ENCODE measurements at regions not wholly inside any gene's neighbourhood (a gene's known extent, or its start where the extent isn't known, plus 50 kb on each side); places are given as distances from the start of the nearest gene placed in this dataset.

DNA sequence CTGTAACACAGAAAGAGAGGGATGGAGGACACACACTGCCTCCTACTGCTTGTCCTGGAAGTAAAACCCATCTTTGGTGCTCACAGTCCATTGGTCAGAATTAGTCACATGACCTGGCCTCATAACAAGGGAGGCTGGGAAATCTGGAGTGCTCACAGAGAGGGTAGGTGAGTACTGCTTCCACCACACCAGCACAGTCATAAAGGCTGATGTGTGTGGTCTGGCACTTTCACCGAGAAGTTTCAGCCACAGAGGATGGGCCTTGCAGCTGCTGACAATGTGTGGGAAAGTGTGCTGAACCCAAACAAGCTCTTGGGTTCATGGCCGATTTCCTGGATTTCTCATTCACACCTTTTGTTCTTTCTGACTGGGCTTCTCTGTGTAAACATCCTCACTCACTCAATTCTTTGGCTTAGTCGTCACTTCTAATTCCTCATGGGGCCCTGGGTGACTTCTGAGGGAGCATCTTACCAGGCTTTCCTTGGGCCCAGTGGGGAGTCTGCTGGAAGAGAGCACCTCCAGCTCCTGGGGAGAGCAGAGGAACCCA, 100.7 kb downstream of the ASB7 start:
- H3K9me3 ChIP-seq = peaks cover 0 to 7% (median 0%) of the 10 kb centered on the region in 4 donors
- WGBS, 2 donors = 52 to 63% methylated on average over 3 of the region's 3 CpGs
- H3K27ac ChIP-seq = no peak overlapping the region
- H3K4me3 ChIP-seq = no peak overlapping the region
- H3K27me3 ChIP-seq = no peaks in the 10 kb centered on the region
- DNase-seq (ENCODE audit: low spot score in 2 of 2) = no peak
- H3K4me1 ChIP-seq = no peaks in the 10 kb centered on the region
- no peak for TF ChIP-seq EP300 (IDR thresholded peaks at IDR 0.05)
- TF ChIP-seq POLR2A (IDR thresholded peaks at IDR 0.05) = no peak
- TF ChIP-seq CTCF (IDR thresholded peaks at IDR 0.05) = no peak
- H3K36me3 ChIP-seq = no peaks in the 10 kb centered on the region

DNA sequence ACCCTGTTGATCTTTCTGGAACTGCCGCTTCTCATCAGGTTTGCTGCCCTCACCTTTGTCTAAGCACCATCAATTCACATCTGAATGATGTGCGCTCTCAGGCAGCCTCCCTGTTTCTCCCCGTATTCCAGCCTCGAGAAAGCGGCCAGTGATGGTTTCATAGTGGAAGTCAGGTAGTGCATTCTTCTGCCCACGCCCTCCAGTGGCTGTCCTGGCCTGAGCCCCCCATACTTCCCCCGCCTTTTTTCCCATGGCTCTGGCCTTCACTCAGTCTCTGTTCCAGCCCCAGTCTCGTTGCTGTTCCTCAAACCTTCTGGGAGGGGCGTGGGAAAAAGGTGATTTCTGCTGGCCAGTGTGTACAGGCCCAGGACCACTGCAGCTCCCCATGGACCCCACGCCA, 101.3 kb downstream of the ASB7 start:
- no peak for DNase-seq (ENCODE audit: low spot score in 2 of 2)
- H3K27me3 ChIP-seq = no peaks in the 10 kb centered on the region
- peaks cover 0 to 7% (median 0%) of the 10 kb centered on the region in 4 donors for H3K9me3 ChIP-seq
- no peak overlapping the region for H3K4me3 ChIP-seq
- no peaks in the 10 kb centered on the region for H3K36me3 ChIP-seq
- WGBS, 2 donors = 89 to 93% methylated on average over 10 of the region's 10 CpGs
- no peak overlapping the region for H3K27ac ChIP-seq
- TF ChIP-seq EP300 (IDR thresholded peaks at IDR 0.05) = no peak
- TF ChIP-seq CTCF (IDR thresholded peaks at IDR 0.05) = no peak
- TF ChIP-seq POLR2A (IDR thresholded peaks at IDR 0.05) = no peak
- no peaks in the 10 kb centered on the region for H3K4me1 ChIP-seq

- Histone ChIP-seq H3K27me3 (no peaks in the 10 kb centered on the region), H3K36me3 (no peaks in the 10 kb centered on the region), H3K27ac (no peak overlapping the region), H3K9me3 (peaks cover 0 to 7% (median 0%) of the 10 kb centered on the region in 4 donors), H3K4me1 (no peaks in the 10 kb centered on the region), H3K4me3 (no peak overlapping the region)
- TF ChIP-seq CTCF (IDR thresholded peaks at IDR 0.05) = no peak
- no peak for TF ChIP-seq EP300 (IDR thresholded peaks at IDR 0.05)
- no peak for TF ChIP-seq POLR2A (IDR thresholded peaks at IDR 0.05)
- WGBS, 2 donors = 90 to 95% methylated on average over 7 of the region's 7 CpGs
- no peak for DNase-seq (ENCODE audit: low spot score in 2 of 2)
Measured at GRCh38 chr15:100704281-100705055, 102.1 kb downstream of the ASB7 start.

DNA sequence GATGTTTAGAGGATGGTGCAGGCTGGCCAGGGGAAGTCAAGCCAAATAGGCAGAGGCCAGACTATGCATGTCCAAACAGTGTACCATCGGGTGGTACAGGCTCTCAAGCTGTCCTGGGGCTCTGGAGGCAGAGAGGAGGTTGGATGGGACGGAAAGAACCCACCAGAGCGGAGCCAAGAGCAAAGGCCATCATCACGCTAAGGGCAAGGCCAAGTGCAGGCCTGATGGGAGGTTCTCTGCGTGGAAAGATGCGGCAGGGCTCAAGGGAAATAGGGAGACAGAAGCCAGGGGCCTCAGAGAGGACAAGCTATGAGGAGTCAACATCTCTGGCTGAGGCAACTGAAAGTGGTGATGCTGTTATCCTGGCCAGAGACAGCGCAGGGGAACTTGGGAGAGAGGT, 102.7 kb downstream of the ASB7 start:
- Histone ChIP-seq H3K27me3 (no peaks in the 10 kb centered on the region), H3K4me3 (no peak overlapping the region), H3K36me3 (no peaks in the 10 kb centered on the region), H3K9me3 (peaks cover 0 to 7% (median 0%) of the 10 kb centered on the region in 4 donors), H3K27ac (no peak overlapping the region), H3K4me1 (no peaks in the 10 kb centered on the region)
- TF ChIP-seq EP300 (IDR thresholded peaks at IDR 0.05) (no peak), POLR2A (IDR thresholded peaks at IDR 0.05) (no peak), CTCF (IDR thresholded peaks at IDR 0.05) (no peak)
- no peak for DNase-seq (ENCODE audit: low spot score in 2 of 2)
- 85 to 95% methylated on average over 7 of the region's 7 CpGs for WGBS, 2 donors

- DNase-seq (ENCODE audit: low spot score in 2 of 2) = no peak
Measured at GRCh38 chr15:100705841-100706240, 103.5 kb downstream of the ASB7 start.

More at GRCh38 chr15:100705841-100706240, 103.5 kb downstream of the ASB7 start:
- no peak overlapping the region for H3K4me3 ChIP-seq
- peaks cover 0 to 7% (median 0%) of the 10 kb centered on the region in 4 donors for H3K9me3 ChIP-seq
- no peaks in the 10 kb centered on the region for H3K27me3 ChIP-seq
- H3K4me1 ChIP-seq = no peaks in the 10 kb centered on the region
- H3K36me3 ChIP-seq = no peaks in the 10 kb centered on the region
- no peak overlapping the region for H3K27ac ChIP-seq
- 90 to 97% methylated on average over 7 to 10 of the region's 11 CpGs for WGBS, 2 donors
- no peak for TF ChIP-seq CTCF (IDR thresholded peaks at IDR 0.05)
- TF ChIP-seq POLR2A (IDR thresholded peaks at IDR 0.05) = no peak
- no peak for TF ChIP-seq EP300 (IDR thresholded peaks at IDR 0.05)
